ENCODE measurements at regions not wholly inside any gene's neighbourhood (a gene's known extent, or its start where the extent isn't known, plus 50 kb on each side); places are given as distances from the start of the nearest gene placed in this dataset.

DNA sequence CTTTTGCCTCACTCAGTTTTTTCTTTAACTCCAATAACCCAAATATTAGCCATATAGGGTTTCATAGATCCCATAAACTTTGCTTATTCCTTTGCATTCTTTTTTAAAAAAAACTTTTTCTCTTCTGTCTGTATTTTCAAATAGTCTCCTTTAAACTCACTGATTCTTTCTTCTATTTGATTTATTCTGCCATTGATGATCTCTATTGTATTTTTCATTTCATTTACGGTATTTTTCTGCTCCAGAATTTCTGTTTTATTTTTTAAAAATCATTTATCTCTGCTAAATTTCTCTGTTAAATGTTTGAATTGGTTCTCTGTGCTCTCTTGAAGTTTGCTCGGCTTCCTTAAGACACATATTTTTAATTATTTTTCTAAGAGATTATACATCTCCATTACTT lies 573.3 kb upstream of the MAN1A1 start:
- no peak overlapping the region for H3K4me3 Mint-ChIP-seq
- H3K27me3 Mint-ChIP-seq: no peaks in the 10 kb centered on the region
- H3K9me3 ChIP-seq (ENCODE audit: control insufficient read depth, low read length, poor library complexity, severe bottlenecking): no peaks in the 10 kb centered on the region
- DNase-seq (no peak), ATAC-seq (no peak)
- H3K36me3 Mint-ChIP-seq (ENCODE audit: low read depth): no peaks in the 10 kb centered on the region
- H3K4me1 Mint-ChIP-seq: no peaks in the 10 kb centered on the region
- no peak overlapping the region for H3K27ac Mint-ChIP-seq

DNA sequence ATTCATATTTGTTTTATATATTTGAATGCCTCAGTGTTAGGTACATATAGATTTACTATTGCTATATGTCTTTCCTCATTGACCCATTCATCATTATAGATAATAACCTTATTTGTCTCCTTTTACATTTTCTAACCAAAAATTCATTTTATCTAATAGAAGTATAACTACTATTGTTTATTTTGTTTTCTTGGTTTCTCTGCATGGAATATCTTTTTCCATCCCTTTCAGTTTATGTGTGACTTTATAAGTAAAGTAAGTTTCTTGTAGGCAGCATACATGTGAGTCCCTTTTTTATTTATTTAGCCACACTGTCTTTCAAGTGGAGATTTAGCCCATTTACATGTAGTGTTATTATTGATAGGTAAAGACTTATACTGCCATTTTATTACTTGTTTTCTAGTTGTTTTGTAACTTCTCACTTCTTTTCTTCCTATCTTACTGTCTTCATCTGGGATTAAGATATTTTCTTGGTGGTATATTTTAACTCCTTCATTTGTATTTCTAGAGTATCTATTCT lies 572.0 kb upstream of the MAN1A1 start:
- H3K27me3 Mint-ChIP-seq: no peaks in the 10 kb centered on the region
- no peak overlapping the region for H3K27ac Mint-ChIP-seq
- DNase-seq: no peak
- H3K4me3 Mint-ChIP-seq: no peak overlapping the region
- H3K36me3 Mint-ChIP-seq (ENCODE audit: low read depth): no peaks in the 10 kb centered on the region
- H3K9me3 ChIP-seq (ENCODE audit: control insufficient read depth, low read length, poor library complexity, severe bottlenecking): no peaks in the 10 kb centered on the region
- ATAC-seq: no peak
- no peaks in the 10 kb centered on the region for H3K4me1 Mint-ChIP-seq

DNA sequence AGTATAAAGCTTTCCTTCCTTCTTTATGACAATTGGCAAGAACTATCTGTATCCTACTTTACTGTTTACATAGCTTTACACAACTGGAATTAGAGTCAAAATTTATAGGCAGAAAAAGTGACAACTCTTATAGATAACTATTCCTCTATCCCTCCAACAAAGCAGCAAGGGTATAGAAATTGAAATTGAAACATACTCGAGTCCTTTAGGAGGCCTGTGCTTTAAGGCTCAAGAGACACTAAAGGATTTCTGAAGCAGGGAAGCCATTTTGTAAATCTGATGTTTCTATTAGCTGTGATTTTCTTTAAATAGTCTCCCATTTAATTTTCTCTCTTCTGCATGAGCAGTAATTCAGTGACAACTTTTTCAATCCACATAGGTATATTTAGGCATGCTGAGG lies 567.6 kb upstream of the MAN1A1 start:
- no peaks in the 10 kb centered on the region for H3K27me3 Mint-ChIP-seq
- H3K27ac Mint-ChIP-seq: no peak overlapping the region
- no peaks in the 10 kb centered on the region for H3K9me3 ChIP-seq (ENCODE audit: control insufficient read depth, low read length, poor library complexity, severe bottlenecking)
- no peaks in the 10 kb centered on the region for H3K4me1 Mint-ChIP-seq
- ATAC-seq (no peak), DNase-seq (no peak)
- no peaks in the 10 kb centered on the region for H3K36me3 Mint-ChIP-seq (ENCODE audit: low read depth)
- H3K4me3 Mint-ChIP-seq: no peak overlapping the region

DNA sequence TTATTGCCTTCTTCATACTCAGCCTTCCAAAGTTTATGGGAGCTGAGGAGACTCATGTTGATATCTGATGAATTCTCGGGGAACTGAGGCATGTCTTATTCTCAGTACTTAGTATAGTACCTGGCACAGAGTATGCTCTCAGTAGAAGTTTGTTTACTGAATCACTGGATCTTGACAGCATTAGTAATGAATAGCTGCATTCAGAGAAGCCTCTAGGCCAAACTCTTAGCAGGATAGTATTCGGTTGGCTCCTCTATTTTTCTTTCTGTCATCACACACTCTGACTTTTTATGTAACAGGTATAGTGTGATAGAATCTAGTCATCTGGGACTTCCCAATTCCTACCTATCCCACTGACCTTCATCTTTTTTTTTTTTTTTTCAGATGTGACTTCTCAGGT lies 566.4 kb upstream of the MAN1A1 start:
- ATAC-seq: no peak
- Mint-ChIP-seq H3K4me1 (no peaks in the 10 kb centered on the region), H3K27me3 (no peaks in the 10 kb centered on the region), H3K4me3 (no peak overlapping the region), H3K27ac (no peak overlapping the region), H3K36me3 (ENCODE audit: low read depth) (no peaks in the 10 kb centered on the region)
- H3K9me3 ChIP-seq (ENCODE audit: control insufficient read depth, low read length, poor library complexity, severe bottlenecking): no peaks in the 10 kb centered on the region
- no peak for DNase-seq

DNA sequence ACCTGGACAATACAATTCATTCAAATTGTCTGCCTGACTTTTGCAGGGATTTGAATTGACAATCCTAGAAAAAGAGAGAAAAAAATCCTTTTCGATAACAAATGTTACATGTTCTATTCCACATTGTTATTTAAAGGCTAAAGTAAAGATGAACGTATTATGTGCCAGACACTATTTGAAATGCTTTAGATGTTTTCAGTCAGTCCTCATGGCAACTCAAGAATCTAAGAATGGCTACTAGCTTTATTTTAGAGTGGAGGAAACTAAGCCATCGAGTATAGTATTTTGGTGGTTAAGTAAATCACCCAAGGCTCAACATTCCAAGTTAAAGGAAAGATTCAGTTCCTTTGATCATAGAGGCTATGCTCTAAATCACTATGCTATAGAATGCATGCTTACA lies 558.6 kb upstream of the MAN1A1 start:
- H3K9me3 ChIP-seq (ENCODE audit: control insufficient read depth, low read length, poor library complexity, severe bottlenecking): no peaks in the 10 kb centered on the region
- Mint-ChIP-seq H3K4me3 (no peak overlapping the region), H3K4me1 (no peaks in the 10 kb centered on the region), H3K27me3 (peaks cover 7% of the 10 kb centered on the region), H3K36me3 (ENCODE audit: low read depth) (no peaks in the 10 kb centered on the region), H3K27ac (no peak overlapping the region)
- ATAC-seq (no peak), DNase-seq (no peak)

DNA sequence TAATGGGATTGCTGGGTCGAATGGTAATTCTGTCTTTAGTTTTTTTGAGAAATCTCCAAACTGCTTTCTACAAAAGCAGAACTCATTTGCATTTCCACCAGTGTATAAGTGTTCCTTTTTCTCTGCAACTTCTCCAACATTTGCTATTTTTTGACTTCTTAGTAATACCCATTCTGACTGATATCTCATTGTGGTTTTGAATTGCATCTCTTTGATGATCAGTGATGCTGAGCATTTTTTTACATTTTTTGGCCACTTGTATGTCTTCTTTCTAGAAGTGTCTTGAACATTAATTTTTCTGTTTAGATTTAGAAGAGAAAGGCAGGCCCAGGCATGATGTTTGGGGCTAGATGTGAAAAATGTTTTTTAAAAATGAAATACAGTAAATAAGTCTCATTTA lies 553.1 kb upstream of the MAN1A1 start:
- no peaks in the 10 kb centered on the region for H3K36me3 Mint-ChIP-seq (ENCODE audit: low read depth)
- H3K4me3 Mint-ChIP-seq: no peak overlapping the region
- peaks cover 7% of the 10 kb centered on the region for H3K27me3 Mint-ChIP-seq
- no peaks in the 10 kb centered on the region for H3K9me3 ChIP-seq (ENCODE audit: control insufficient read depth, low read length, poor library complexity, severe bottlenecking)
- H3K27ac Mint-ChIP-seq: no peak overlapping the region
- H3K4me1 Mint-ChIP-seq: no peaks in the 10 kb centered on the region
- ATAC-seq (no peak), DNase-seq (no peak)

DNA sequence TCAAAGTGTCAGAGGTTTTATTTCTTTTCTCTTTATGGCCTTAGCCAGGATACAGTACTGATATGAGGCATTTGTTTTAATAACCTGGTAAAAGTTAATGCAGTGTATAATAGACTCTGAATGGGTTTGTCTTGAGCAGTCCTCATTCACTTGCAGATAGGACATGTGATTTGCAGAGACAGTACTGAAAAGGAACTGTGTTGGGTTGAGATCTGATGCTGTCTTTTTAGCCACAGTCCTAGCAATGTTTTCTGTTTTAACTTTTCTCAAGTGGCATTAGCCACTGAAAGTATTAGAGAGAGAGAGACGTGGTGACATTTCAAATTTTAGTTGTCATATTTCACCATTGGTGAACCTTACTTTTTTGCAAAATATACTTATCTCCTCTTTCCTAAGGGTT lies 547.2 kb upstream of the MAN1A1 start:
- no peak for ATAC-seq
- Mint-ChIP-seq H3K27ac (no peak overlapping the region), H3K4me1 (no peaks in the 10 kb centered on the region), H3K27me3 (peaks cover 4% of the 10 kb centered on the region), H3K36me3 (ENCODE audit: low read depth) (no peaks in the 10 kb centered on the region), H3K4me3 (no peak overlapping the region)
- H3K9me3 ChIP-seq (ENCODE audit: control insufficient read depth, low read length, poor library complexity, severe bottlenecking): no peaks in the 10 kb centered on the region
- DNase-seq: no peak

DNA sequence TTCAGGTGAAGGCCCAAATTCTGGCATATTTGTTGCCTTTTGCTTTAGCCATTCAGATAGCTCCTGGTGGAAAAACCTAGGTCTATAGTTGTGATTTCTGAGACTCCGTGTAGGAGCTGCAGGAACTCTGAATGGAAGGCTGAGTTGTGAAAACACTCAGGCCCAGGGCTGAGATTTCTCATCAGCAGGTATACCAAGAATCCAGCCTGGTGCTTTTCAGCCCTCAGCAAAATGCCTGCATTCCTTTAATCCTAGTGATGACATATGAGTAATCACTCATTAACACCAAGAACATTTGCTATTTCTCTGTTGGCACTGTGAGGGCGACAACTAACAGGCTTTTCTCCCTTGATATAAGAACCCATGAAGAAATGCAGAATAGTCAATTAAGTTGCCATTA lies 546.1 kb upstream of the MAN1A1 start:
- no peak overlapping the region for H3K4me3 Mint-ChIP-seq
- no peaks in the 10 kb centered on the region for H3K9me3 ChIP-seq (ENCODE audit: control insufficient read depth, low read length, poor library complexity, severe bottlenecking)
- no peaks in the 10 kb centered on the region for H3K36me3 Mint-ChIP-seq (ENCODE audit: low read depth)
- no peaks in the 10 kb centered on the region for H3K4me1 Mint-ChIP-seq
- peaks cover 4% of the 10 kb centered on the region for H3K27me3 Mint-ChIP-seq
- DNase-seq (no peak), ATAC-seq (no peak)
- no peak overlapping the region for H3K27ac Mint-ChIP-seq

DNA sequence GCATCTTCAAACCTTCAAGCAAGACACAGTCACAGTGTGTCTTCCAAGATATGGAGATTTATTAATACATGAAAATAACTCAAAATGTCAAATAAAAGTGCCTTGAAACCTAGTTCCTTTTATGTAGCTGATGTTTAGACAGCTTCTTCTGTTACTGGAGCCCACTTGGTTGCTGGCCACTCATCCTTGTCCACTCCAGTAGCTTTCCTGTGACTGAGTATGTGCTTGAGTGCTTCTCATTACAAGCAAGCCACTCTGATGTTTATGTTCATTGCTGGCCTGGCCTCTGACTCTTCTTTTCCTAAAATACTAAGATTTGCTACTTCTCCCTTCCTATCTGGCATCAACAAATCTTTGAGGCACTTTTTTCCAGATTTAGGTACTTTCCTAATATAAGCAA lies 545.2 kb upstream of the MAN1A1 start:
- Mint-ChIP-seq H3K27me3 (peaks cover 4% of the 10 kb centered on the region), H3K4me1 (no peaks in the 10 kb centered on the region), H3K36me3 (ENCODE audit: low read depth) (no peaks in the 10 kb centered on the region), H3K27ac (no peak overlapping the region), H3K4me3 (no peak overlapping the region)
- H3K9me3 ChIP-seq (ENCODE audit: control insufficient read depth, low read length, poor library complexity, severe bottlenecking): no peaks in the 10 kb centered on the region
- DNase-seq: no peak
- ATAC-seq: no peak

DNA sequence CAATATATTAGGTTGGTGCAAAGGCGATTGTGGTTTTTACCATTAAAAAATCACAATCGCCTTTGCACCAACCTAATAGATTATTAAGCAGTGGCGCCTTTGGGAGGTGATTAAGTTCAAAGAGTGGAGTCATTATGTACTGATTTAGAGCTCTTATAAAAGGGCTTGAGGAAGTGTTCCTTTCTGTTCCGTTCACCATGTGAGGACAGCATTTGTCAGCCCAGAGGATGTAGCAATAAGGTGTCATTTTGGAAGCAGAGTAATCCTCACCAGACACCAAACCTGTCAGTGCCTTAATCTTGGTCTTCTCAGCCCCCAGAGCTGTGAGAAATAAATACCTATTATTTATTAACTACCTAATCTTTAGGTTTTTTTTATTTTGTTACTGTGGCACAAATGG lies 542.1 kb upstream of the MAN1A1 start:
- H3K4me3 Mint-ChIP-seq: no peak overlapping the region
- no peaks in the 10 kb centered on the region for H3K4me1 Mint-ChIP-seq
- H3K27ac Mint-ChIP-seq: no peak overlapping the region
- peaks cover 4% of the 10 kb centered on the region for H3K27me3 Mint-ChIP-seq
- H3K9me3 ChIP-seq (ENCODE audit: control insufficient read depth, low read length, poor library complexity, severe bottlenecking): no peaks in the 10 kb centered on the region
- ATAC-seq (no peak), DNase-seq (no peak)
- no peaks in the 10 kb centered on the region for H3K36me3 Mint-ChIP-seq (ENCODE audit: low read depth)

DNA sequence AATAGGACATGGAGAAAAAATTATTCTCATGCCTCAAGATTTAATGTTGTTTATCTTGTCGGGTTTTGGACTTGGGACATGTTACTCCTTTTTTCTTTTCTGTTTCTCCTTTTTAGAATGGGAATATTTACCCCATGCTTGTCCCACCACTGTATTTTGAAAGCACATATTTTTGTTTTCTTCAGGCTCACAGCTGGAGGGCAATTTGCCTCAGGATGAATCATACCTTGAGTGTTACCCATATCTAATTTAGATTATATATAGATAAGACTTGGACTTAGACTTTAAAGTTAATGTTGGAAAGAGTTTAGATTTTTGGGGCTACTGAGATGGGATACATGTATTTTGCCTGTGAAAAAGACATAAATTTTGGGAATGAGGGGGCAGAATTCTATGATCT lies 541.6 kb upstream of the MAN1A1 start:
- H3K27me3 Mint-ChIP-seq: peaks cover 4% of the 10 kb centered on the region
- DNase-seq: no peak
- H3K4me3 Mint-ChIP-seq: no peak overlapping the region
- no peaks in the 10 kb centered on the region for H3K36me3 Mint-ChIP-seq (ENCODE audit: low read depth)
- no peak overlapping the region for H3K27ac Mint-ChIP-seq
- H3K4me1 Mint-ChIP-seq: no peaks in the 10 kb centered on the region
- no peaks in the 10 kb centered on the region for H3K9me3 ChIP-seq (ENCODE audit: control insufficient read depth, low read length, poor library complexity, severe bottlenecking)
- ATAC-seq: no peak

DNA sequence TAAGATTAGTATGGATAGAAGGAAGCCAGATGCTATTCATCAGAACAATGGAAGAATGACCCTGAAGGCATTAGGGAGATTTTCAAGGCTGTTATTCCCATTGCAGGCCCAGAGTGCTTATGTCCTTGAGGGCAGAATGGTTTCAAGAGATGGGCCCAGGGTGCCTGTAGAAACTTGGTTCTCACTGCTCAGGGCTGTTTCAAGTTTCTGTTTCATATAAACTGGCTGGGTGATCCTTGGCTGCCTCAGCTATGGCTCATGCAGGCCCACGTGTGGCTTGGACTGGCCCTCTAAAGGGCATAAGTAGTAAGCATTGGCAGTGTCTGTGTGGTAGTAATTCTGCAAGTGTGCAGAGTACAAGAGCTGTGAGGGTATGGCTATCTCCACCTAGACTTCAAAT lies 540.9 kb upstream of the MAN1A1 start:
- ATAC-seq: no peak

DNA sequence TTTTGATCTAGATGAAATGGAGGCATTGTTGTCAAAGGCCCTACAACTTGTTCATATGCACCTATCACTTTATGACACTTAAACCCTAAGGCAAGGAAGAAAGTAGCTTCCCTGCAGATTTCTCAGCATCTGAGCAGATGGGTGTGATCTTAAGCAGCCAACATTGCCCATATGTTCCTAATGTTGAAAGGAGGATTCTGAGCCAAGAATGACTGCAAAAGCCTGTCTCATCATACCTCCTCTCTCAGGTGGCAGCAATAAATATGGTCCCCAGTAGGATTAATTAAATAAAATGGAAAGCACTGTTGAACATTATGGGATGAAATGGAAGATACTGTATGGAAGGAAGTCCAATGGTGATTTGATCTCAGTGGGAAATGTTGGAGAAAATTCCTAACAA lies 538.1 kb upstream of the MAN1A1 start:
- DNase-seq: no peak

More for the DNA sequence above, 540.9 kb upstream of the MAN1A1 start:
- Mint-ChIP-seq H3K36me3 (ENCODE audit: low read depth) (no peaks in the 10 kb centered on the region), H3K4me1 (no peaks in the 10 kb centered on the region), H3K4me3 (no peak overlapping the region), H3K27ac (no peak overlapping the region), H3K27me3 (peaks cover 4% of the 10 kb centered on the region)
- no peaks in the 10 kb centered on the region for H3K9me3 ChIP-seq (ENCODE audit: control insufficient read depth, low read length, poor library complexity, severe bottlenecking)
- no peak for DNase-seq

DNA sequence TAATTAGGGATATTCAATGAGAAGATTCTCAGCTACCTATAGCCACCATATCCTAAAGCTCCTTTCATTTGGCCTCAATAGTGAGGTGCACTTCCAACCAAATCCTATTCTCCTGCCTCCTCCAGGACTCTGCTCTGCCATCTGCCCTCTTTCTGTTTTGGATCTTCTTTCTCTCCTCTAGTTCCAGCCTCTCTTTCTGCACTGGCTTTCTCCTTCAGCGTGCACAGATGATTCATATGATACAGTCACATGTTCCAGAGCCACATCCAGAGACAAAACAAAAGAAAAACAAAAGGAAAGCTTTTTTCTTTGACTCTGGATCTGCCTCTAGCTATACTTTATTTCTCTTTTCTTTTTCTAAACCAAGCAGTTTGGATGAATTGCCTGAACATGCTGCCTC lies 531.9 kb upstream of the MAN1A1 start:
- peaks cover under 1% of the 10 kb centered on the region for H3K27me3 Mint-ChIP-seq

More for the DNA sequence above, 538.1 kb upstream of the MAN1A1 start:
- Mint-ChIP-seq H3K4me3 (no peak overlapping the region), H3K36me3 (ENCODE audit: low read depth) (no peaks in the 10 kb centered on the region), H3K27ac (no peak overlapping the region), H3K4me1 (no peaks in the 10 kb centered on the region), H3K27me3 (no peaks in the 10 kb centered on the region)
- no peak for ATAC-seq
- H3K9me3 ChIP-seq (ENCODE audit: control insufficient read depth, low read length, poor library complexity, severe bottlenecking): no peaks in the 10 kb centered on the region

DNA sequence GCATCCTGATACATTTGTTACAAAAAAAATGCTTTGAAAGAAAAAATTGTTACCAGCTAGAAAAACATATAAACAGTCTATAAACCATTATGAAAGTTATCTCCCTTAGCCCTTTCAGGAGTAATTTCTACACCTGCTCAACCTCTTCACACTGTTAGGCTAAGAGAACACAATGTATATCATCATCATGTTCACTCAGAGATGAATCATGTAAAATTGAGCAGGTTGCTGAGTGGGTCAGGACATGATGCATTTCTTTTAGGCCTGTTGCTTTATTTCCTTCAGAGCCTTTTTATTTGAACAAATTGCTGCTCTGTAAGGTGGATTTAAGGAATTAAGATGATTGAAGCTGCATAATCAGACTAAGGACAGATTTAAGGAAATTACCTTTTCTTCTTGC lies 531.3 kb upstream of the MAN1A1 start:
- Mint-ChIP-seq H3K27ac (no peak overlapping the region), H3K4me3 (no peak overlapping the region), H3K36me3 (ENCODE audit: low read depth) (no peaks in the 10 kb centered on the region), H3K27me3 (peaks cover 6% of the 10 kb centered on the region), H3K4me1 (peaks cover 4% of the 10 kb centered on the region)
- ATAC-seq: no peak
- DNase-seq: no peak
- no peaks in the 10 kb centered on the region for H3K9me3 ChIP-seq (ENCODE audit: control insufficient read depth, low read length, poor library complexity, severe bottlenecking)

More for the DNA sequence above, 531.9 kb upstream of the MAN1A1 start:
- no peak for DNase-seq
- H3K27ac Mint-ChIP-seq: no peak overlapping the region
- H3K36me3 Mint-ChIP-seq (ENCODE audit: low read depth): no peaks in the 10 kb centered on the region
- H3K4me3 Mint-ChIP-seq: no peak overlapping the region
- peaks cover 4% of the 10 kb centered on the region for H3K4me1 Mint-ChIP-seq
- no peak for ATAC-seq
- no peaks in the 10 kb centered on the region for H3K9me3 ChIP-seq (ENCODE audit: control insufficient read depth, low read length, poor library complexity, severe bottlenecking)

All from T-helper 17 cell (primary cell).